ENCODE measurements at regions not wholly inside any gene's neighbourhood (a gene's known extent, or its start where the extent isn't known, plus 50 kb on each side); places are given as distances from the start of the nearest gene placed in this dataset.
A peak's percentile ranks its signal among the peaks of the same experiment; 100 is the strongest.
"Not testable (repeated sequence)": the region's sequence is repeated elsewhere in the genome, so short reads cannot be mapped to it uniquely, and the experiment has no call there.

DNA sequence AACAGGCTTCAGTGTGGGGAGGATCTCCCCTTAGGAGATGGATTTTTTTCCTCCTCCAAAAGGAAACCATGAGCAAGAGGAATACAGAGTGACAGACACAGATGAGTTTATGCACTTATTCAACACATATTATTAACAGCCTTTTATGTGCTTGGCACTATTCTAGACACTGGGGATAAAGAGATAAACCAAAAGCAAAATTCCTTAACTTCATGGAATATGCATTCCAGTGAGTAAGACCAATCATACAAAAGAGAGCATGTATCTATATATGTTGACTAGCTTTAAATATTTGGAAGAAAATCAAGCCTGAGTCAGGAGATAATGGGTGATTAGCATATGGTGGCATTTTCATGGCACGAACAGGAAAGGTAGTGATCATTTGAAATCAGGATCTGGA lies 284.4 kb upstream of the RASGRP1 start:
- DNase-seq (ENCODE audit: low read depth, low spot score), result no peak
- Histone ChIP-seq H3K4me3 (ENCODE audit: insufficient read length, low read depth) (no peak overlapping the region), H3K36me3 (ENCODE audit: insufficient read depth, insufficient read length, low read length) (no peaks in the 10 kb centered on the region), H3K9me3 (ENCODE audit: insufficient read depth, low read length) (no peaks in the 10 kb centered on the region), H3K4me1 (ENCODE audit: insufficient read depth, insufficient read length) (no peaks in the 10 kb centered on the region), H3K9ac (ENCODE audit: insufficient read length, low read depth) (no peak overlapping the region), H3K27me3 (ENCODE audit: insufficient read depth, insufficient read length) (no peaks in the 10 kb centered on the region)
- no peak for TF ChIP-seq SUZ12 (IDR thresholded peaks at IDR 0.05; ENCODE audit: extremely low read depth, insufficient read depth, insufficient read length)
- no peak for TF ChIP-seq YY1 (IDR thresholded peaks at IDR 0.05; ENCODE audit: insufficient read depth, insufficient read length)
- no peak for TF ChIP-seq ZNF274 (IDR thresholded peaks at IDR 0.05; ENCODE audit: low read depth, low read length)

GRCh38 chr15:38852188-38852587 lies 287.6 kb upstream of the RASGRP1 start:
- H3K4me3 ChIP-seq (ENCODE audit: insufficient read length, low read depth); H3K36me3 ChIP-seq (ENCODE audit: insufficient read depth, insufficient read length, low read length); H3K4me1 ChIP-seq (ENCODE audit: insufficient read depth, insufficient read length); DNase-seq (ENCODE audit: low read depth, low spot score); H3K9ac ChIP-seq (ENCODE audit: insufficient read length, low read depth); H3K9me3 ChIP-seq (ENCODE audit: insufficient read depth, low read length); H3K27me3 ChIP-seq (ENCODE audit: insufficient read depth, insufficient read length): not testable (repeated sequence)

DNA sequence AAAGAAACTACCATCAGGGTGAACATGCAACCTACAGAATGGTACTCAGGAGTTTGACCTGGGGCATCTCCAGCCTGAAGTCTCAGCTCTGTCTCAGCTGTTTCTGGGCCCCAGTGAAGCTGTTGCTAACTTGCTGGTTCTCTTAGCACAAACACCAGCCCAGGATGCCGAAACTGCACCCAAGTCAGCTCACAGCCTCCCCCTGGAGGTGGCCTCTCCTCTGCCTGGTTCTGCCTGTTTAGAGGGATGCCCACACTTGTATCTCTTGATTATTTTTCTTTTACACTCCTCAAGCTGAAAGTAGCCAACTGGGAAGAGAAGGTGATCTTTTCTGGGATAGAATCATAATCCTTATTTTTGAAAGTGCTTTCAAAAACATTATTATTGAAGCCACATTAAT lies 289.0 kb upstream of the RASGRP1 start:
- Histone ChIP-seq H3K36me3 (ENCODE audit: insufficient read depth, insufficient read length, low read length) (no peaks in the 10 kb centered on the region), H3K4me1 (ENCODE audit: insufficient read depth, insufficient read length) (no peaks in the 10 kb centered on the region), H3K9me3 (ENCODE audit: insufficient read depth, low read length) (no peaks in the 10 kb centered on the region), H3K9ac (ENCODE audit: insufficient read length, low read depth) (no peak overlapping the region), H3K27me3 (ENCODE audit: insufficient read depth, insufficient read length) (no peaks in the 10 kb centered on the region), H3K4me3 (ENCODE audit: insufficient read length, low read depth) (no peak overlapping the region)
- no peak for TF ChIP-seq SUZ12 (IDR thresholded peaks at IDR 0.05; ENCODE audit: extremely low read depth, insufficient read depth, insufficient read length)
- no peak for TF ChIP-seq YY1 (IDR thresholded peaks at IDR 0.05; ENCODE audit: insufficient read depth, insufficient read length)
- TF ChIP-seq ZNF274 (IDR thresholded peaks at IDR 0.05; ENCODE audit: low read depth, low read length), result no peak
- DNase-seq (ENCODE audit: low read depth, low spot score), result peak; percentile 16

DNA sequence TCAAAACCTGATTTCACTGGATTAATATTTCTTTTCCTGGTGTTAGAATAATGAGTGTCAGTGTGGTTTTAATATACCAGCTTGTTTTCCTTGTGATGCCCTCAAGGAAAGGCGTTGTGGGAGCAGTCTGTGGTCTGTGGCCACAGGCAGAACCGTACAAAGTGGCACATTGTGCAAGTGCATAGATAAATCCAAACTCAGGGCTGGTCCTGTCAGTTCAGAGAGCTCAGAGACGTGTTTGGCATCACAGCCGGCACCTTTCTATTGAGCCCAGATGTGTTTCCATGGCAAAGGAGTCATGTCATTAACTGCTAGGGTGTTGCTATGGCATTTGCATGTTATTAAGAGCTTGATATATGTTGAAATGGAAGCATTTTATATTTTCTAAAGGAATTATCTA lies 289.9 kb upstream of the RASGRP1 start:
- no peak for DNase-seq (ENCODE audit: low read depth, low spot score)
- no peak for TF ChIP-seq YY1 (IDR thresholded peaks at IDR 0.05; ENCODE audit: insufficient read depth, insufficient read length)
- no peak for TF ChIP-seq ZNF274 (IDR thresholded peaks at IDR 0.05; ENCODE audit: low read depth, low read length)
- TF ChIP-seq SUZ12 (IDR thresholded peaks at IDR 0.05; ENCODE audit: extremely low read depth, insufficient read depth, insufficient read length), result no peak
- no peaks in the 10 kb centered on the region for H3K9me3 ChIP-seq (ENCODE audit: insufficient read depth, low read length)

GRCh38 chr15:38857814-38858213 lies 293.2 kb upstream of the RASGRP1 start:
- DNase-seq (ENCODE audit: low read depth, low spot score), result no peak
- Histone ChIP-seq H3K9me3 (ENCODE audit: insufficient read depth, low read length) (no peaks in the 10 kb centered on the region), H3K4me1 (ENCODE audit: insufficient read depth, insufficient read length) (no peaks in the 10 kb centered on the region), H3K9ac (ENCODE audit: insufficient read length, low read depth) (no peak overlapping the region), H3K4me3 (ENCODE audit: insufficient read length, low read depth) (no peak overlapping the region), H3K36me3 (ENCODE audit: insufficient read depth, insufficient read length, low read length) (no peaks in the 10 kb centered on the region), H3K27me3 (ENCODE audit: insufficient read depth, insufficient read length) (no peaks in the 10 kb centered on the region)
- TF ChIP-seq SUZ12 (IDR thresholded peaks at IDR 0.05; ENCODE audit: extremely low read depth, insufficient read depth, insufficient read length) (no peak), YY1 (IDR thresholded peaks at IDR 0.05; ENCODE audit: insufficient read depth, insufficient read length) (no peak), ZNF274 (IDR thresholded peaks at IDR 0.05; ENCODE audit: low read depth, low read length) (no peak)

More for the DNA sequence above, 289.9 kb upstream of the RASGRP1 start:
- Histone ChIP-seq H3K4me3 (ENCODE audit: insufficient read length, low read depth) (no peak overlapping the region), H3K9ac (ENCODE audit: insufficient read length, low read depth) (no peak overlapping the region), H3K36me3 (ENCODE audit: insufficient read depth, insufficient read length, low read length) (no peaks in the 10 kb centered on the region), H3K4me1 (ENCODE audit: insufficient read depth, insufficient read length) (no peaks in the 10 kb centered on the region), H3K27me3 (ENCODE audit: insufficient read depth, insufficient read length) (no peaks in the 10 kb centered on the region)

GRCh38 chr15:38859574-38859973 lies 295.0 kb upstream of the RASGRP1 start:
- DNase-seq (ENCODE audit: low read depth, low spot score), result no peak
- TF ChIP-seq SUZ12 (IDR thresholded peaks at IDR 0.05; ENCODE audit: extremely low read depth, insufficient read depth, insufficient read length) (no peak), YY1 (IDR thresholded peaks at IDR 0.05; ENCODE audit: insufficient read depth, insufficient read length) (no peak), ZNF274 (IDR thresholded peaks at IDR 0.05; ENCODE audit: low read depth, low read length) (no peak)
- Histone ChIP-seq H3K4me3 (ENCODE audit: insufficient read length, low read depth) (no peak overlapping the region), H3K27me3 (ENCODE audit: insufficient read depth, insufficient read length) (no peaks in the 10 kb centered on the region), H3K9ac (ENCODE audit: insufficient read length, low read depth) (no peak overlapping the region), H3K4me1 (ENCODE audit: insufficient read depth, insufficient read length) (no peaks in the 10 kb centered on the region), H3K36me3 (ENCODE audit: insufficient read depth, insufficient read length, low read length) (no peaks in the 10 kb centered on the region), H3K9me3 (ENCODE audit: insufficient read depth, low read length) (no peaks in the 10 kb centered on the region)

- TF ChIP-seq ZNF274 (IDR thresholded peaks at IDR 0.05; ENCODE audit: low read depth, low read length), result no peak
- no peak for TF ChIP-seq YY1 (IDR thresholded peaks at IDR 0.05; ENCODE audit: insufficient read depth, insufficient read length)
- no peak for TF ChIP-seq SUZ12 (IDR thresholded peaks at IDR 0.05; ENCODE audit: extremely low read depth, insufficient read depth, insufficient read length)
- no peak for DNase-seq (ENCODE audit: low read depth, low spot score)
- Histone ChIP-seq H3K4me3 (ENCODE audit: insufficient read length, low read depth) (no peak overlapping the region), H3K9me3 (ENCODE audit: insufficient read depth, low read length) (no peaks in the 10 kb centered on the region), H3K4me1 (ENCODE audit: insufficient read depth, insufficient read length) (no peaks in the 10 kb centered on the region), H3K9ac (ENCODE audit: insufficient read length, low read depth) (no peak overlapping the region), H3K27me3 (ENCODE audit: insufficient read depth, insufficient read length) (no peaks in the 10 kb centered on the region), H3K36me3 (ENCODE audit: insufficient read depth, insufficient read length, low read length) (no peaks in the 10 kb centered on the region)
Measured at GRCh38 chr15:38860253-38860652, 295.6 kb upstream of the RASGRP1 start.

DNA sequence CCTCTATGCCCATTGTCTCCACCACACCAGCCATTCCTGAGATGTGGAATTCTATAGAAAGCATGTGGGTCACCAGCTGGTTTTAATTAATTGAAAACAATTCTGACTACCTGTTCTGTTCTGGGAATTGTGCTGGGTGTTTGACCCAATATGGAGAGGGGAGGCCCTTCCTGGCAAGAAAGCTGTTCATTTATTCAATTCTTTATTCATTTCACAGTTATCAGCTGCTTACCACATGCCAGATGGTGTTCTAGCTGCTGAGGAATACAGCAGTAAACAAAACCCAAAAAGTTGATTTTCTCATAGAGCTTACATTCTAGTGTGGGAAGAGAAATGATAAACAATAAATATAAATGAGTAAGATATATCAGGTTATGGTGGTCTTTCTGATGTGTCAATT lies 296.1 kb upstream of the RASGRP1 start:
- H3K27me3 ChIP-seq (ENCODE audit: insufficient read depth, insufficient read length), result no peaks in the 10 kb centered on the region
- no peak for DNase-seq (ENCODE audit: low read depth, low spot score)
- no peaks in the 10 kb centered on the region for H3K36me3 ChIP-seq (ENCODE audit: insufficient read depth, insufficient read length, low read length)
- no peak overlapping the region for H3K4me3 ChIP-seq (ENCODE audit: insufficient read length, low read depth)
- no peak overlapping the region for H3K9ac ChIP-seq (ENCODE audit: insufficient read length, low read depth)
- no peaks in the 10 kb centered on the region for H3K9me3 ChIP-seq (ENCODE audit: insufficient read depth, low read length)
- H3K4me1 ChIP-seq (ENCODE audit: insufficient read depth, insufficient read length), result no peaks in the 10 kb centered on the region
- no peak for TF ChIP-seq YY1 (IDR thresholded peaks at IDR 0.05; ENCODE audit: insufficient read depth, insufficient read length)
- TF ChIP-seq SUZ12 (IDR thresholded peaks at IDR 0.05; ENCODE audit: extremely low read depth, insufficient read depth, insufficient read length), result no peak
- no peak for TF ChIP-seq ZNF274 (IDR thresholded peaks at IDR 0.05; ENCODE audit: low read depth, low read length)
